ENCODE measurements at regions not wholly inside any gene's neighbourhood (a gene's known extent, or its start where the extent isn't known, plus 50 kb on each side); places are given as distances from the start of the nearest gene placed in this dataset.

- TF ChIP-seq ZBTB49 (CRISPR knock-in tag; IDR thresholded peaks at IDR 0.05; ENCODE audit: borderline replicate concordance) (no peak), ZSCAN29 (IDR thresholded peaks at IDR 0.05) (no peak), GATAD2A (IDR thresholded peaks at IDR 0.05) (no peak), ILF3 (IDR thresholded peaks at IDR 0.05; ENCODE audit: borderline replicate concordance) (no peak), ZNF583 (CRISPR knock-in tag; IDR thresholded peaks at IDR 0.05) (no peak), MLX (CRISPR knock-in tag; conservative IDR thresholded peaks at IDR 0.05) (no peak)
These were observed 626.5 kb downstream of the ZEB2 start (continued) for GRCh38 chr2:143893371-143893770.

- H3K4me1 ChIP-seq (replicated peaks in 1 of 2; ENCODE audit: control insufficient read depth in 2 of 2, insufficient read depth in 2 of 2, low read length in 2 of 2), result no peaks in the 10 kb centered on the region
- H3K79me2 ChIP-seq (ENCODE audit: control insufficient read depth, insufficient read depth, low read length), result no peaks in the 10 kb centered on the region
- intact Hi-C loops (cut with micrococcal nuclease) (no loop called here), in situ Hi-C loops (cut with MboI) (no loop called here)
- ChIA-PET CTCF (ENCODE audit: low intra/inter-chr PET ratio) (no interaction called here), POLR2A (no interaction called here)
- H3K27ac ChIP-seq (ENCODE audit: extremely low read depth, low read depth, low read length), result no peak overlapping the region
- H3K4me3 ChIP-seq, result no peak overlapping the region
- H3K36me3 ChIP-seq (ENCODE audit: control insufficient read depth, insufficient read depth, low read length), result no peaks in the 10 kb centered on the region
- no peaks in the 10 kb centered on the region for H3K27me3 ChIP-seq (ENCODE audit: control insufficient read depth in 2 of 2, insufficient read depth in 2 of 2, low read length in 2 of 2)
- no peak overlapping the region for H3K4me2 ChIP-seq (ENCODE audit: insufficient read depth, low read length)
- DNase-seq (ENCODE audit: extremely low read depth in 1 of 4, low spot score in 3 of 4), result no peak
- no peaks in the 10 kb centered on the region for H3K9me3 ChIP-seq (replicated peaks; ENCODE audit: control insufficient read depth, insufficient read depth, low read depth, low read length)
- H2AFZ ChIP-seq (ENCODE audit: low read depth, low read length), result no peak overlapping the region
- no peaks in the 10 kb centered on the region for H4K20me1 ChIP-seq (replicated peaks; ENCODE audit: control insufficient read depth, insufficient read depth, low read length)
- TF ChIP-seq CBFA2T3 (IDR thresholded peaks at IDR 0.05) (no peak), ZNF124 (CRISPR knock-in tag; IDR thresholded peaks at IDR 0.05) (no peak), ZBTB11 (CRISPR knock-in tag; IDR thresholded peaks at IDR 0.05) (no peak)
- H3K9ac ChIP-seq (ENCODE audit: insufficient read depth in 1 of 2, low read depth in 2 of 2, low read length in 2 of 2), result no peak overlapping the region
- ATAC-seq, result no peak
- no peak for FAIRE-seq
- no TSS peak for BruUV-seq (replicated peaks)
- no peaks in the 10 kb centered on the region for H3K9me1 ChIP-seq (ENCODE audit: control insufficient read depth, insufficient read depth, low read length)
- WGBS (ENCODE audit: insufficient coverage, low coverage, missing lambda C conversion rate), result 41% methylated on average over 7 of the region's 7 CpGs
These were observed 628.0 kb downstream of the ZEB2 start for GRCh38 chr2:143891879-143892308.
